Vagina (tissue), 2 donors: ENCODE measurements at regions not wholly inside any gene's neighbourhood (a gene's known extent, or its start where the extent isn't known, plus 50 kb on each side); places are given as distances from the start of the nearest gene placed in this dataset.

Experiments used
- DNase-seq, 2 donors: peaks; one replicate each; pipeline ENCODE4 v3.0.0-alpha.2; 2017; ENCODE audit errors: extremely low spot score in 2 of 2
- H3K27ac ChIP-seq: fragments of 200-600 bp; sonication (generic); one replicate; pipeline ENCODE4 v1.5.1; 2019
- H3K27me3 ChIP-seq: fragments of 200-600 bp; sonication (generic); one replicate; pipeline ENCODE4 v1.5.1; 2019
- H3K36me3 ChIP-seq, 2 donors: fragments of 200-600 bp; sonication (generic); one replicate each; pipeline ENCODE4 v1.5.1; 2017 to 2019
- H3K4me1 ChIP-seq: fragments of 200-600 bp; sonication (generic); one replicate; pipeline ENCODE4 v1.5.1; 2019
- H3K4me3 ChIP-seq, 2 donors: fragments of 200-600 bp; sonication (generic); 1 replicate in 1 of 2; 2 replicates in 1 of 2; pipeline ENCODE4 v1.5.1; 2016 to 2019
- H3K9me3 ChIP-seq: fragments of 200-600 bp; sonication (generic); one replicate; pipeline ENCODE4 v1.5.1; 2019
- POLR2A ChIP-seq, 2 donors: fragments of 450-650 bp; IDR thresholded peaks; one replicate each; pipeline ENCODE4 v1.6.1; 2017; ENCODE audit warnings: antibody characterized with exemption in 2 of 2, mild to moderate bottlenecking in 2 of 2, moderate library complexity in 2 of 2
- POLR2AphosphoS5 ChIP-seq, 2 donors: sonication (generic); formaldehyde crosslinking; IDR thresholded peaks; one replicate each; pipeline ENCODE4 v1.9.0; 2017; ENCODE audit warnings: antibody characterized with exemption in 2 of 2, mild to moderate bottlenecking in 2 of 2, low read depth in 1 of 2; ENCODE audit not compliant: insufficient read depth in 1 of 2
- intact Hi-C: fragments of 100-400 bp; cut with DNase I; formaldehyde crosslinking; loops from one replicate; pipeline ENCODE4 v1.15.1; 2023
- TF ChIP-seq, protein P1 (sequence below), 3 experiments: fragments of 450-650 bp in 2 of 3; fragments of 200-600 bp in 1 of 3; sonication (generic) in 1 of 3; IDR thresholded peaks; one replicate each; pipeline ENCODE4 v1.5.1; 2017 to 2019; ENCODE audit warnings: antibody characterized with exemption in 3 of 3, mild to moderate bottlenecking in 2 of 3, moderate library complexity in 2 of 3

DNA sequence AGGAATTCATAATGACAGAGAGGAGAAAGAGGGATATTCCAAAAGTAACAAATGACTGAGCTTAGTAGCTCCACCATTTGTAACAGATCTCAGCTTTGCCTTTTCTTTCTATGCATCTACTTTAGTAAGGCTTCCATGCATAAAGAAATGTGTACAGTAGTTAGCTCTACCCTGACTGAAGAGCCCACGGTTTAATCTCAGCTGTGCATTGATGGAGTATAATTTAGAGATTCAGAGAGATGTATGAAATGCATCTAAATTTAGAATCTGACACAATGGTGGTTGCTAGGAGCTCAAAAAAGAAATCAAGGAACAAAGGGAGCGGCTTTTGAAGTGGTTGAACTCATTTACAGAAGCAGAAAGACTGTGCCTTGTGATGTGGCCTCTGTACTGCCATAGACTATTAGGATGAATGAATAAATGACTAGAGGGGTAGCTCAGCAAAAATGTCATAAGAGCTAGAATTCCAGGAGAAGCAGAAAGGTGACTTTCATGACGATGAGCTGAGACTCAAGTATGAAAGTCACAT lies 838.6 kb downstream of the RPS29 start:
- Histone ChIP-seq H3K27me3 (no peaks in the 10 kb centered on the region), H3K4me1 (no peaks in the 10 kb centered on the region), H3K27ac (no peak overlapping the region), H3K9me3 (no peaks in the 10 kb centered on the region), H3K4me3 (no peak overlapping the region), H3K36me3 (no peaks in the 10 kb centered on the region)
- no peak for DNase-seq
- TF ChIP-seq POLR2AphosphoS5 (IDR thresholded peaks at IDR 0.05; ENCODE audit: insufficient read depth in 1 of 2, low read depth in 1 of 2) = no peak
- TF ChIP-seq, protein P1, sequence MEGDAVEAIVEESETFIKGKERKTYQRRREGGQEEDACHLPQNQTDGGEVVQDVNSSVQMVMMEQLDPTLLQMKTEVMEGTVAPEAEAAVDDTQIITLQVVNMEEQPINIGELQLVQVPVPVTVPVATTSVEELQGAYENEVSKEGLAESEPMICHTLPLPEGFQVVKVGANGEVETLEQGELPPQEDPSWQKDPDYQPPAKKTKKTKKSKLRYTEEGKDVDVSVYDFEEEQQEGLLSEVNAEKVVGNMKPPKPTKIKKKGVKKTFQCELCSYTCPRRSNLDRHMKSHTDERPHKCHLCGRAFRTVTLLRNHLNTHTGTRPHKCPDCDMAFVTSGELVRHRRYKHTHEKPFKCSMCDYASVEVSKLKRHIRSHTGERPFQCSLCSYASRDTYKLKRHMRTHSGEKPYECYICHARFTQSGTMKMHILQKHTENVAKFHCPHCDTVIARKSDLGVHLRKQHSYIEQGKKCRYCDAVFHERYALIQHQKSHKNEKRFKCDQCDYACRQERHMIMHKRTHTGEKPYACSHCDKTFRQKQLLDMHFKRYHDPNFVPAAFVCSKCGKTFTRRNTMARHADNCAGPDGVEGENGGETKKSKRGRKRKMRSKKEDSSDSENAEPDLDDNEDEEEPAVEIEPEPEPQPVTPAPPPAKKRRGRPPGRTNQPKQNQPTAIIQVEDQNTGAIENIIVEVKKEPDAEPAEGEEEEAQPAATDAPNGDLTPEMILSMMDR (IDR thresholded peaks at IDR 0.05) = no peak
- TF ChIP-seq POLR2A (IDR thresholded peaks at IDR 0.05) = no peak
- intact Hi-C loops = no loop called here

DNA sequence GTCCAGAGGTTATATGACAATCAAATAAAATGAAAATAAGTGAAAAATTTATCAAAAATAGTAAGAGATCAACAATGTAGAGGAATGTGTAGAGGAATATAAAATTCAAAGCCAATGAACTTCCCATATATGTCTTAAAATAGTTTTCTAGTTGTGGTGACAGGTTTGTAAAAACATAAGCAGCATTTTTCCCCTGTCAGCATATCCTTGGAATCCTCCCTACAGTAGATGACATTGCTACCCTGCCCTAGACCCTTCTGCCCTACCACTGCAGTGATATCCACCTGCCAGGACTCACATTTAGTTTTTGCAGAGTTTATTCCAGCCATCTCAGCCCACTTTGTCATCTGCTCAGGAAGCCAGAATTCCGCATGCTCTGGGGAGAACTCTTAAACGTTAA lies 842.0 kb downstream of the RPS29 start:
- Histone ChIP-seq H3K4me3 (no peak overlapping the region), H3K27me3 (no peaks in the 10 kb centered on the region), H3K36me3 (no peaks in the 10 kb centered on the region), H3K4me1 (no peaks in the 10 kb centered on the region), H3K9me3 (no peaks in the 10 kb centered on the region), H3K27ac (no peak overlapping the region)
- intact Hi-C loops = loop anchor here (5.0 kb wide), 1 partner anchor 1457 kb away; no protein-coding TSS in a partner anchor
- TF ChIP-seq, protein P1 (IDR thresholded peaks at IDR 0.05) = no peak
- TF ChIP-seq POLR2A (IDR thresholded peaks at IDR 0.05) = no peak
- TF ChIP-seq POLR2AphosphoS5 (IDR thresholded peaks at IDR 0.05; ENCODE audit: insufficient read depth in 1 of 2, low read depth in 1 of 2) = no peak
- no peak for DNase-seq

DNA sequence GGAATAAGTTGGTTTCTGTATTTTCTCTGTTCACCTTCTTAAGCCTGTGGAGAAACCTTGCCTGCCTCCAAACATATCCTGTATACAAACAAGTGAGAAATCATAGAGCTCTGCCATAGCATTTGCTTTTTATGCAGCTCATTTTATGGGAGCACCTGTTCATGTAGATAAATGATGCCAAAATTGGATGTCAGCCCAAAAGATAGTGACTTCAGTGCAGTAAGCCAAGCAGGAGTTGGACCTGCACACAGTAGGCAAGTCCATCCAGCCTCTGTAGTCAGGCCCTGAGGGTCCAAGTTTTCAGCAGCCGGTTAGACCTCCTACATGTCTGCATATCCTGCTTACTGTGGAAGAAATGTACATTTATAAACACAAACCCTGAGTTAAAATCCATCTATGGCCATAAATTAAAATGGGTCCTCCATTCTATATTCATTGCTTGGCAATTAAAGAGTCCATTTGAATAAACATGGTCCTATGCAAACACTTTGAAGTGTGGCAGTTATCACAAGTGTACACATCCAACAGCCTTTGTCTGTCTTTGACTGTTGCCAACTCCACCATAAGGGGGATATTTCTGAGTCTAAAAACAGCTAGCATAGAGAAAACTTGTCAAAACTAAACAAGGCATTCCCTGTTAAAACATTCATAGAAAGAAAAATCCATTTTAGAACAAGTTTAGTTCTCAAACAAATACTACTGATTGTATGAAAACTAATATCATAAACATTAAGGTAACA lies 847.8 kb downstream of the RPS29 start:
- Histone ChIP-seq H3K9me3 (no peaks in the 10 kb centered on the region), H3K4me1 (no peaks in the 10 kb centered on the region), H3K27me3 (no peaks in the 10 kb centered on the region), H3K4me3 (no peak overlapping the region), H3K36me3 (no peaks in the 10 kb centered on the region), H3K27ac (no peak overlapping the region)
- TF ChIP-seq, protein P1 (IDR thresholded peaks at IDR 0.05) = no peak
- TF ChIP-seq POLR2AphosphoS5 (IDR thresholded peaks at IDR 0.05; ENCODE audit: insufficient read depth in 1 of 2, low read depth in 1 of 2) (no peak), POLR2A (IDR thresholded peaks at IDR 0.05) (no peak)
- DNase-seq = no peak
- intact Hi-C loops = no loop called here

DNA sequence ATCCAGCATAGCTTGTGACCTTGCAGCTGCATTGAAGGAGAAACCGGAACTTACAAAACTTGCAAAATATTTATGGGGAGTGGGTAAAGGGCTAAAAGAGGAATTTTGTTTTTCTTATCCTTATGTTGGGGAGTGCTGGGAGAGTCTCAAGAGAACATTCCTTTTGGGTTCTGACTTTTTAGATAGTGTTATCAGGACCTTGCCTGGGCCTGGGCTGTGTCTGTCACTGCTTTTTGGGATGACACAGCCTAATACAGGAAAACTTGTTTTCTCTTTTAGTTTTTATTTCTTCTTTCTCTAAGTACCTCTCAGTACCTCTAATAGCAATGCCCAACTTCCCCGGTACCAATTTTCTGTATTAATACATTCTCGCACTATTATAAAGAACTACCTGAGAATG lies 850.6 kb downstream of the RPS29 start:
- no peak overlapping the region for H3K4me3 ChIP-seq
- no peaks in the 10 kb centered on the region for H3K27me3 ChIP-seq
- DNase-seq = no peak
- intact Hi-C loops = no loop called here
- no peaks in the 10 kb centered on the region for H3K4me1 ChIP-seq
- no peaks in the 10 kb centered on the region for H3K36me3 ChIP-seq
- H3K9me3 ChIP-seq = no peaks in the 10 kb centered on the region
- no peak for TF ChIP-seq POLR2AphosphoS5 (IDR thresholded peaks at IDR 0.05; ENCODE audit: insufficient read depth in 1 of 2, low read depth in 1 of 2)
- no peak for TF ChIP-seq POLR2A (IDR thresholded peaks at IDR 0.05)
- TF ChIP-seq, protein P1 (IDR thresholded peaks at IDR 0.05) = no peak
- H3K27ac ChIP-seq = no peak overlapping the region

DNA sequence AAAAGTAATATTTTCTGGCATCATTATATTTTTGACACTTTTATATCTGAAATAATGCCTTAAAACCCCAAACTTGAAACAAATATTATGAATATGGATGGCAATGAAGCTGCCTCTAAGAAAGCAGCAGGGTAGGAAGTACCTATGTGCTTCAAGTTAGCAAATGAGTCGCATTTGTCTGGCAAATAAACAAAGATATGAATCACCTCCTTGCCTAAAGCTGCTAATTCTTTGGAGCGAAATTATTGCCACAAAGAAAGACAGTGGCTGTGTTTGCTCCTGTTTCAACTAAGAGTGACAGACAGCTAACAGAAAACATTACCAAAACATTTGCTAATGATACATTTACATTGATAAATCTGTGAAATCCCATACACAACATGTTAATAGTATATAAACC lies 854.9 kb downstream of the RPS29 start:
- intact Hi-C loops = no loop called here
- Histone ChIP-seq H3K36me3 (no peaks in the 10 kb centered on the region), H3K4me1 (no peaks in the 10 kb centered on the region), H3K27me3 (no peaks in the 10 kb centered on the region), H3K27ac (no peak overlapping the region), H3K9me3 (no peaks in the 10 kb centered on the region), H3K4me3 (no peak overlapping the region)
- TF ChIP-seq, protein P1 (IDR thresholded peaks at IDR 0.05) = no peak
- TF ChIP-seq POLR2A (IDR thresholded peaks at IDR 0.05) (no peak), POLR2AphosphoS5 (IDR thresholded peaks at IDR 0.05; ENCODE audit: insufficient read depth in 1 of 2, low read depth in 1 of 2) (no peak)
- DNase-seq = no peak
